Adrenal gland (tissue), 9 donors: ENCODE measurements at regions not wholly inside any gene's neighbourhood (a gene's known extent, or its start where the extent isn't known, plus 50 kb on each side); places are given as distances from the start of the nearest gene placed in this dataset.

Experiments
- DNase-seq, 7 donors: peaks; one replicate each; pipeline ENCODE4 v3.0.0-alpha.2; 2019 to 2020
- H3K27ac ChIP-seq, 5 donors: fragments of 200-600 bp; sonication (generic) in 4 of 5; 1 replicate in 3 of 5; 2 replicates in 2 of 5; pipeline versions ENCODE4 v1.5.1 to v1.8.0; 2016 to 2020; ENCODE audit warnings: mild to moderate bottlenecking in 1 of 5
- H3K27me3 ChIP-seq: fragments of 200-600 bp; 2 replicates; pipeline ENCODE4 v1.8.0; 2021
- H3K36me3 ChIP-seq, 2 donors: fragments of 200-600 bp; replicated peaks in 1 of 2; 1 replicate in 1 of 2; 2 replicates in 1 of 2; pipeline versions ENCODE4 v1.5.1 to v1.8.0; 2018 to 2022
- H3K4me1 ChIP-seq, 2 donors: fragments of 200-600 bp; replicated peaks in 1 of 2; 1 replicate in 1 of 2; 2 replicates in 1 of 2; pipeline versions ENCODE4 v1.5.1 to v1.8.0; 2018 to 2021
- H3K4me3 ChIP-seq, 4 donors: fragments of 200-600 bp; sonication (generic) in 3 of 4; one replicate each; pipeline ENCODE4 v1.5.1; 2016 to 2018
- H3K9me3 ChIP-seq, 3 donors: fragments of 200-600 bp; sonication (generic) in 1 of 3; replicated peaks in 1 of 3; 1 replicate in 2 of 3; 2 replicates in 1 of 3; pipeline versions ENCODE4 v1.5.1 to v1.8.0; 2016 to 2021
- CTCF ChIP-seq, 6 experiments: fragments of 450-650 bp in 4 of 6; fragments of 200-600 bp in 2 of 6; sonication (generic) in 1 of 6; IDR thresholded peaks; 1 replicate in 5 of 6; 2 replicates in 1 of 6; pipeline versions ENCODE4 v1.5.1 to v1.8.0; 2016 to 2021; ENCODE audit warnings: antibody characterized with exemption in 6 of 6, mild to moderate bottlenecking in 2 of 6, moderate library complexity in 1 of 6
- POLR2A ChIP-seq, 2 donors: fragments of 450-650 bp; IDR thresholded peaks; one replicate each; pipeline ENCODE4 v1.6.1; 2017; ENCODE audit warnings: antibody characterized with exemption in 2 of 2, mild to moderate bottlenecking in 2 of 2, moderate library complexity in 1 of 2
- WGBS, 4 donors: extraction: QIAGEN DNeasy Blood & Tissue Kit in 2 of 4; methylation state at CpG; one replicate each; pipeline versions ENCODE4 v1.1.5 to v1.1.7; 2013 to 2017; 5-methylcytosine and 5-hydroxymethylcytosine counted together
- intact Hi-C, 2 donors: fragments of 100-400 bp; cut with DNase I; formaldehyde crosslinking; loops; one replicate each; pipeline versions ENCODE4 v1.14.1 to v1.15.0; 2022 to 2023
- donor health status: healthy with polysubstance abuse.
- donor health status: Bipolar disorder and iron deficiency.
- donor health status: DM: yes; HTN: yes; CAD: no.
- donor health status: DM: no; HTN: no; CAD: no.
- donor health status: DM: no; HTN: no; CAD: no.

- intact Hi-C loops = no loop called here
Observed at GRCh38 chr7:66537876-66538275, 90.8 kb upstream of the KCTD7 start.

DNA sequence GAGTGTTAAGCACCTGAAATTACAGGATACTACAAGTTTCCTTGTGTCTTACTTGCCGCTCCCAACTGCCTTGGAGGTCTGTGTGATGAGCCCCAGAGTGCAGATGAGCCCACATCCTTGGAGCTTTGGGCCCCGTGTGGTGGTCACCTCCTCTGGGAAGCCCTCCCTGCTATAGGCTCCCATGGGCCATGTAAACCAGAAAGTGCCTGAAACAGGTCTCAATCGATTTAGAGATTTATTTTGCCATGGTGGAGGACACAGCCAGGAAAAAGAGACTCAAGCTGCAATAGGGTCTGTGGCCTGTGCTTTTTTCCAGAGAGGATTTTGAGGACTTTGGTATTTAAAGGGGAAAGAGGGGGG, 89.4 kb upstream of the KCTD7 start:
- no peak overlapping the region for H3K4me3 ChIP-seq
- peaks cover 4 to 16% of the 10 kb centered on the region in 2 donors for H3K4me1 ChIP-seq
- H3K36me3 ChIP-seq = no peaks in the 10 kb centered on the region
- 67 to 97% (median 91%) methylated on average over 2 to 3 of the region's 3 CpGs for WGBS, 4 donors
- intact Hi-C loops = no loop called here
- no peak overlapping the region for H3K27ac ChIP-seq
- H3K27me3 ChIP-seq = no peaks in the 10 kb centered on the region
- DNase-seq = no peak
- no peaks in the 10 kb centered on the region for H3K9me3 ChIP-seq
- TF ChIP-seq POLR2A (IDR thresholded peaks at IDR 0.05) (no peak), CTCF (IDR thresholded peaks at IDR 0.05) (no peak)

More at GRCh38 chr7:66537876-66538275, 90.8 kb upstream of the KCTD7 start:
- no peaks in the 10 kb centered on the region for H3K36me3 ChIP-seq
- no peak for DNase-seq
- 91 to 100% (median 96%) methylated on average over 1 of the region's 1 CpG for WGBS, 4 donors
- H3K27me3 ChIP-seq = no peaks in the 10 kb centered on the region
- H3K27ac ChIP-seq = no peak overlapping the region
- H3K9me3 ChIP-seq = no peaks in the 10 kb centered on the region
- peaks cover 4 to 16% of the 10 kb centered on the region in 2 donors for H3K4me1 ChIP-seq
- H3K4me3 ChIP-seq = no peak overlapping the region
- TF ChIP-seq POLR2A (IDR thresholded peaks at IDR 0.05) (no peak), CTCF (IDR thresholded peaks at IDR 0.05) (no peak)

DNA sequence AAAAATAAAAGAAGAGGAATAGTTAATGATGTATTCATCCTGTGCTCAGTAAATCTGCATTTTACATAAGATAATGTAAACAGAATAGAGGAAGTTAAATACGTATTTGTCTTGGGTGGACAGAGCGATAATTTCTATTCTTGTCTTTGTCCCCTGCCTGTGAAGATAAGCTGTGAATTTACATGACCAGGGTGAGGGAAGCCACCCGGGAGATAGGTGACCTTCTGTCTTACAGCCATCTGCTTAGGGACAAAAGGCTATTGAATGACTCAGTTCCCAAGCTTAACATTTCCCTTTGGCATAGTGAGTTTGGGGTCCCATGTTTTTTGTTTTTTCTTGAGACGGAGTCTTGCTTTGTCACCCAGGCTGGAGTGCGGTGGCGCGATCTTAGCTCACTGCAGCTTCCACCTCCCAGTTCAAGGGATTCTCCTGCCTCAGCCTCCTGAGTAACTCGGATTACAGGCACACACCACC, 88.7 kb upstream of the KCTD7 start:
- no peaks in the 10 kb centered on the region for H3K27me3 ChIP-seq

DNA sequence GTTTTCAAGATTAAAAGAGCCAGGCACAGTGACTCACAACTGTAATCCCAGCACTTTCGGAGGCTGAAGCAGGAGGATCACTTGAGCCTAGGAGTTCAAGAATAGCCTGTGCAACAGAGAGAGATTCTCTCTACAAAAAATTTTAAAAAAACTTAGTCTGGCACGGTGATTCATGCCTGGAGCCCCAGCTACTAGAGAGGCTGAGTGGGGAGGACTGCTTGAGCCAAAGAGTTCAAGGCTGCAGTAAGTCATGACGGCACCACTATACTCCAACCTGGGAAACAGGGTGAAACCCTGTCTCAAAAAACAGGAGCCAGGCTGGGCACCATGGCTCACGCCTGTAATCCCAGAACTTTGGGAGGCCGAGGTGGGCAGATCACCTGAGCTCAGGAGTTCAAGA, 86.6 kb upstream of the KCTD7 start:
- 37 to 75% (median 62%) methylated on average over 4 to 5 of the region's 5 CpGs for WGBS, 4 donors
- Histone ChIP-seq H3K36me3 (peaks cover 0 to 8% of the 10 kb centered on the region in 2 donors), H3K4me3 (no peak overlapping the region), H3K9me3 (no peaks in the 10 kb centered on the region), H3K4me1 (peaks cover 3 to 4% of the 10 kb centered on the region in 2 donors), H3K27ac (peak overlapping the region in 3 of 5 donors; percentile 32 to 66 (median 52)), H3K27me3 (no peaks in the 10 kb centered on the region)
- TF ChIP-seq POLR2A (IDR thresholded peaks at IDR 0.05) (no peak), CTCF (IDR thresholded peaks at IDR 0.05) (no peak)
- peak in 5 of 7 donors; percentile 49 to 69 (median 56) for DNase-seq
- intact Hi-C loops = no loop called here

More for the DNA sequence above, 88.7 kb upstream of the KCTD7 start:
- Histone ChIP-seq H3K4me3 (no peak overlapping the region), H3K9me3 (no peaks in the 10 kb centered on the region), H3K4me1 (peaks cover 4 to 16% of the 10 kb centered on the region in 2 donors), H3K36me3 (peaks cover 0 to 2% of the 10 kb centered on the region in 2 donors), H3K27ac (no peak overlapping the region)
- whole genome bisulfite sequencing, 4 donors = 77 to 82% (median 79%) methylated on average over 8 of the region's 8 CpGs
- intact Hi-C loops = no loop called here
- TF ChIP-seq CTCF (IDR thresholded peaks at IDR 0.05) (no peak), POLR2A (IDR thresholded peaks at IDR 0.05) (no peak)
- no peak for DNase-seq
